Epithelial cell of esophagus (primary cell): ENCODE measurements at regions not wholly inside any gene's neighbourhood (a gene's known extent, or its start where the extent isn't known, plus 50 kb on each side); places are given as distances from the start of the nearest gene placed in this dataset.
"Not testable (repeated sequence)": the region's sequence is repeated elsewhere in the genome, so short reads cannot be mapped to it uniquely, and the experiment has no call there.

Experiments used
- DNase-seq: peaks from one replicate; pipeline ENCODE4 v3.0.0; 2010; ENCODE audit warnings: low read depth
- H3K4me3 ChIP-seq: 2 replicates; pipeline ENCODE4 v1.5.1; 2011; ENCODE audit warnings: mild to moderate bottlenecking, low read length, control low read depth
- CTCF ChIP-seq: IDR thresholded peaks from 2 replicates; pipeline ENCODE4 v1.5.1; 2011; ENCODE audit warnings: low read depth, mild to moderate bottlenecking, low read length, control low read depth, inconsistent platforms; ENCODE audit not compliant: insufficient read depth; ENCODE audit errors: missing control alignments

- no peak overlapping the region for H3K4me3 ChIP-seq
- no peak for TF ChIP-seq CTCF
- DNase-seq: no peak
These were observed 196.3 kb downstream of the CCDC74A start for GRCh38 chr2:131724019-131724418.

GRCh38 chr2:131728451-131728850 lies 200.8 kb downstream of the CCDC74A start:
- not testable (repeated sequence) for H3K4me3 ChIP-seq, DNase-seq

- not testable (repeated sequence) for DNase-seq, H3K4me3 ChIP-seq
These were observed 205.8 kb downstream of the CCDC74A start for GRCh38 chr2:131733530-131733929.

GRCh38 chr2:131736406-131736805 lies 208.7 kb downstream of the CCDC74A start:
- not testable (repeated sequence) for H3K4me3 ChIP-seq, DNase-seq

- not testable (repeated sequence) for DNase-seq
These were observed 210.8 kb downstream of the CCDC74A start for GRCh38 chr2:131738533-131738932.

GRCh38 chr2:131738996-131739434 lies 211.3 kb downstream of the CCDC74A start:
- not testable (repeated sequence) for DNase-seq, H3K4me3 ChIP-seq

More at GRCh38 chr2:131738533-131738932, 210.8 kb downstream of the CCDC74A start:
- not testable (repeated sequence) for H3K4me3 ChIP-seq

GRCh38 chr2:131753640-131754561 lies 226.2 kb downstream of the CCDC74A start:
- TF ChIP-seq CTCF: no peak
- H3K4me3 ChIP-seq: no peak overlapping the region
- no peak for DNase-seq

- no peak for TF ChIP-seq CTCF
- H3K4me3 ChIP-seq: no peak overlapping the region
- DNase-seq: no peak
These were observed 227.4 kb downstream of the CCDC74A start for GRCh38 chr2:131754929-131755720.

- no peak for DNase-seq
These were observed 228.6 kb downstream of the CCDC74A start for GRCh38 chr2:131756141-131756907.

GRCh38 chr2:131758941-131759340 lies 231.3 kb downstream of the CCDC74A start:
- H3K4me3 ChIP-seq: not testable (repeated sequence)

More at GRCh38 chr2:131756141-131756907, 228.6 kb downstream of the CCDC74A start:
- no peak overlapping the region for H3K4me3 ChIP-seq
- TF ChIP-seq CTCF: no peak

GRCh38 chr2:131774955-131775555 lies 247.4 kb downstream of the CCDC74A start:
- DNase-seq, H3K4me3 ChIP-seq: not testable (repeated sequence)

More at GRCh38 chr2:131758941-131759340, 231.3 kb downstream of the CCDC74A start:
- not testable (repeated sequence) for DNase-seq

GRCh38 chr2:131775903-131776506 lies 248.3 kb downstream of the CCDC74A start:
- H3K4me3 ChIP-seq, DNase-seq: not testable (repeated sequence)
